Neutrophil (primary cell): ENCODE measurements at regions not wholly inside any gene's neighbourhood (a gene's known extent, or its start where the extent isn't known, plus 50 kb on each side); places are given as distances from the start of the nearest gene placed in this dataset.

Source experiments
- H3K27ac ChIP-seq: fragments of 200-600 bp; sonication (generic); 2 replicates; pipeline ENCODE4 v1.5.1; 2016; ENCODE audit warnings: mild to moderate bottlenecking, moderate library complexity
- H3K27me3 ChIP-seq: fragments of 200-600 bp; sonication (generic); 2 replicates; pipeline ENCODE4 v1.6.0; 2016; ENCODE audit warnings: mild to moderate bottlenecking
- H3K36me3 ChIP-seq: fragments of 200-600 bp; sonication (generic); 2 replicates; pipeline ENCODE4 v1.5.1; 2017
- H3K4me1 ChIP-seq, 2 experiments: fragments of 200-600 bp in 1 of 2; sonication (generic) in 1 of 2; 1 replicate in 1 of 2; 2 replicates in 1 of 2; pipeline versions ENCODE4 v1.5.1 to v1.6.1; 2013 to 2016; ENCODE audit warnings: low read depth in 1 of 2, low read length in 1 of 2, mild to moderate bottlenecking in 1 of 2, moderate library complexity in 1 of 2; ENCODE audit not compliant: control insufficient read depth in 1 of 2, insufficient read depth in 1 of 2
- H3K4me3 ChIP-seq, 2 experiments: fragments of 200-600 bp in 1 of 2; sonication (generic) in 1 of 2; 1 replicate in 1 of 2; 2 replicates in 1 of 2; pipeline ENCODE4 v1.5.1; 2013 to 2016; ENCODE audit warnings: low read depth in 1 of 2, low read length in 1 of 2, mild to moderate bottlenecking in 1 of 2, moderate library complexity in 1 of 2
- H3K9me3 ChIP-seq: fragments of 200-600 bp; sonication (generic); 2 replicates; pipeline ENCODE4 v1.5.1; 2016
- CTCF ChIP-seq: fragments of 200-600 bp; sonication (generic); IDR thresholded peaks from 2 replicates; pipeline ENCODE4 v1.5.1; 2016; ENCODE audit warnings: antibody characterized with exemption

GRCh38 chr5:68745448-68745847 lies 348.4 kb upstream of the SLC30A5 start:
- no peaks in the 10 kb centered on the region for H3K9me3 ChIP-seq
- no peak overlapping the region for H3K27ac ChIP-seq
- H3K4me3 ChIP-seq = no peak overlapping the region
- TF ChIP-seq CTCF = no peak
- no peaks in the 10 kb centered on the region for H3K4me1 ChIP-seq
- no peaks in the 10 kb centered on the region for H3K27me3 ChIP-seq
- H3K36me3 ChIP-seq = no peaks in the 10 kb centered on the region

- H3K9me3 ChIP-seq = no peaks in the 10 kb centered on the region
- no peak for TF ChIP-seq CTCF
Measured at GRCh38 chr5:68746220-68746619, 347.6 kb upstream of the SLC30A5 start.

GRCh38 chr5:68746643-68747420 lies 347.0 kb upstream of the SLC30A5 start:
- H3K27ac ChIP-seq = no peak overlapping the region
- no peaks in the 10 kb centered on the region for H3K4me1 ChIP-seq
- TF ChIP-seq CTCF = no peak
- no peaks in the 10 kb centered on the region for H3K9me3 ChIP-seq
- no peak overlapping the region for H3K4me3 ChIP-seq
- H3K27me3 ChIP-seq = no peaks in the 10 kb centered on the region
- H3K36me3 ChIP-seq = no peaks in the 10 kb centered on the region

More at GRCh38 chr5:68746220-68746619, 347.6 kb upstream of the SLC30A5 start:
- no peaks in the 10 kb centered on the region for H3K36me3 ChIP-seq
- H3K4me1 ChIP-seq = no peaks in the 10 kb centered on the region
- no peaks in the 10 kb centered on the region for H3K27me3 ChIP-seq
- H3K4me3 ChIP-seq = no peak overlapping the region
- H3K27ac ChIP-seq = no peak overlapping the region

GRCh38 chr5:68747521-68747920 lies 346.3 kb upstream of the SLC30A5 start:
- Histone ChIP-seq H3K9me3 (no peaks in the 10 kb centered on the region), H3K27ac (no peak overlapping the region), H3K4me3 (no peak overlapping the region), H3K4me1 (no peaks in the 10 kb centered on the region), H3K36me3 (no peaks in the 10 kb centered on the region), H3K27me3 (no peaks in the 10 kb centered on the region)
- no peak for TF ChIP-seq CTCF

GRCh38 chr5:68748101-68748500 lies 345.7 kb upstream of the SLC30A5 start:
- Histone ChIP-seq H3K36me3 (no peaks in the 10 kb centered on the region), H3K4me1 (no peaks in the 10 kb centered on the region), H3K27me3 (no peaks in the 10 kb centered on the region), H3K27ac (no peak overlapping the region), H3K9me3 (no peaks in the 10 kb centered on the region), H3K4me3 (no peak overlapping the region)
- TF ChIP-seq CTCF = no peak
